ENCODE measurements at regions not wholly inside any gene's neighbourhood (a gene's known extent, or its start where the extent isn't known, plus 50 kb on each side); places are given as distances from the start of the nearest gene placed in this dataset.

GRCh38 chr19:31940396-31940795 is 405.0 kb upstream of the ZNF507 start:
- DNase-seq (ENCODE audit: low spot score) = no peak

- DNase-seq (ENCODE audit: low spot score) = no peak
Observed at GRCh38 chr19:31943191-31943661, 402.2 kb upstream of the ZNF507 start.

DNA sequence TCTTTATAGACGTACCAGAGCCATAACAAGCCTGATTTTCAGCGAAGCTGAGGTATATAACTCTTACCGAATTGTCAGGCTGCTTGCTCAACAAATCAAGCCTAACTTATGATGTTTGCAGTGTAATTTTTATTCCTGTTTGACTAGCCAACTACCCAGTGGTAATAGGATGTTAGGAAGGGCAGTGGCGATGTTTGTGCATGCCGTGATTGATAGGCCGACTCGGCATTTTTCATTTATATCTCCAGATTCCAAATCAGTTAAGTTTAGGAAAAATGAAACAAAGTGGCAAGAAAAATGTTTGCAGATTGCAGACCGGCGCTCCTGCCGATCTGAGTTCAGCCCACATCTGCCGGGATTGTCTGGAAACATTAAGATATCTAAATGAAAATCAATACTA is 401.6 kb upstream of the ZNF507 start:
- no peak for DNase-seq (ENCODE audit: low spot score)

DNA sequence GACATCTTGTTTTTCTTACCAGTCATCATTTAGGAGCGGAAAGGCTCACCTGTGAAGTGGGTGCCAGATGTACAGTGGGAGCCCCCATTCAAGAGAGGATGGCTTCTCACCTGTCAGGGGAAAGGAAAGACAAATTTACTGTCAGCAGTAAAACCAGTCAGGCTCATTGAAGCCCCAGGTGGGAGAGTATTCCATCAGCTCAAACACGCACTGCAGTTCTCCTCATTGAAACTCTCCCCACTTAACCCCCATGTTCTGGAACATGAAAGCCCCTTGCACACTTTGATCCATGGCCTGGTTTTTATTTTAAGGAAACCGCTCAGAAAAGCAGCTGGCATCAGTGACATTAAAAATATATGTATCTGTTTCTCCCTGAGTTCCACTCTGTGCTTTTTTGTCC is 401.1 kb upstream of the ZNF507 start:
- no peak for DNase-seq (ENCODE audit: low spot score)

DNA sequence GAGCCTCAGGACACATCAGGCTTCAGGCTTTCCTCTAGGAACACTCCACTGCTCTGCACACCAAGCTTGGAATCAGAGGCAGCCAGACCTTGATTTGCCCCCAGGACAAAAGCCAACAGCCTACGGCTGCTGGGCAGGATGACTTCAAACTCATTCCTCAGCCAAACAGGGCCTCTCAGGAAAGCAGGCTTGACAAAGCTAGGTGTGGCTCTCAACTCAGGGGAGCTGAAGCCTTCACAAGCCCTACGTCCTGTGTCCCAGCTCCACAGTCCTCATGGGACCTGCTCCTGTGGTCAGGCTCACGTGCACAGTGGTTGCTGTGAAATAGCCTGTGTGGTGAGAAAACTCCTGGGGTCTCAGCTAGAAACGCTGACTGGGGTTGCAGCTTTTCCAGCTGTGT is 398.9 kb upstream of the ZNF507 start:
- DNase-seq (ENCODE audit: low spot score) = no peak

DNA sequence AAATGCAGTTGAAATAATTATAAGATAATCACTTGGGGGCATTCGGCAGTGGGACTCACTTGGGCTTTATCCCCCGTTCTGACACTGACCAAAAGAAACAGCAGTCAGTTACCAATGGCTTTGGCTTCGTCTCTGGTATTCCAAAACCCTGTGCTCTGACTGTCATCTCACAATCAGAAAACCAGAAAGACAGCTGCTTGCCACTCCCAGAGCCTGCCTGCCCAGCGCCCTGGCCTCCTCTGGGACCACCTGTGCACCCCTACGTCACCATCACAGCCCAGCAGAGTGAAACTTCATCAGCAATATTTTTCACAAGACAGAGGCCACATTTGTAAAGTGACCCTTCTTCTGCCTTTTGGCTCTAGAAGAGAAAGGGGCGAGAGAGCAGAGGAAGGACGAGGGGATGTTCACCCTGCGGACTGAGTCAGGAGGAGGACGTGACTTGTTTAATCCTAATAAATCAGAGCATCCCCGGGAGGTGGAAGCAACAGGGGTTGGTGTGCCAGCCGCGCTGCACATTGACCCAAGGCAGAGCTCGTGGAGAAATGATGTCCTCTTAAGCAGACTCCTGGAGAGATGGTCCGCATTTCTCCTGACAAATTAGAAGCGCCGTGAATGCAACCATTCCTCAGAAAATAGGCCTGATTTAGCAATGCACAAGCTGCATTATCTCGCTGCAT is 397.8 kb upstream of the ZNF507 start:
- DNase-seq (ENCODE audit: low spot score) = no peak

GRCh38 chr19:31952693-31953092 is 392.7 kb upstream of the ZNF507 start:
- no peak for DNase-seq (ENCODE audit: low spot score)

GRCh38 chr19:31955061-31955460 is 390.3 kb upstream of the ZNF507 start:
- no peak for DNase-seq (ENCODE audit: low spot score)

GRCh38 chr19:31955884-31956283 is 389.5 kb upstream of the ZNF507 start:
- DNase-seq (ENCODE audit: low spot score) = no peak

DNA sequence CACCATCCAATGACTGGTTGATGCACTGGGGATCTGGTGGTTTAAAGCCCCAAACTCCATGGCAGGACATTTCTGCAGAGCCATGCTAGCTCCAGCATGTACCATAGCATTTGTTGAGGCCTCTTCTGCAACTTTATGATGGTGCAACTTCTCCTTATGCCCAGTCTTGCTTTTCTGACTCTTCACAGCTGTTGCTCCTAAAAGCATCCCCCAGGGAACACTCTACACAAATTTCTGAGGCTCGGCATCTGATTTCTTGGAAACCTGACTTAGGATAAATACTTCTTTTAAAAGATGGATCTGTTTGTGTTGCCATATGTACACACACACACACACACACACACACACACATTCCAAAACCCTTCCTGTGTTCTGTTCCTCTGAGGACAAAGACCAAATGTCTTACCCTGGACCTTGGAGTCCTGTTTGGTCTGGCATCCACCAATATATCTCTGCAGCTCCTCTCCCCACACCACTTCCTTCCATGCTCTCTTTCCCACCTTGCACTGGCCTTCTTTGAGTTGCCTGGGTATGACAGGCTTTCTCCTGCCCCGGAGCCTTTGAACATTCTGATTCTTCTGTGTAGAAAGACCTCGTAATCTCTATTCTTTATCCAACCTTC is 388.5 kb upstream of the ZNF507 start:
- no peak for DNase-seq (ENCODE audit: low spot score)

GRCh38 chr19:31957711-31958110 is 387.7 kb upstream of the ZNF507 start:
- DNase-seq (ENCODE audit: low spot score) = no peak

- no peak for DNase-seq (ENCODE audit: low spot score)
Observed at GRCh38 chr19:31959527-31960018, 385.8 kb upstream of the ZNF507 start.

- DNase-seq (ENCODE audit: low spot score) = no peak
Observed at GRCh38 chr19:31960474-31960873, 384.9 kb upstream of the ZNF507 start.

DNA sequence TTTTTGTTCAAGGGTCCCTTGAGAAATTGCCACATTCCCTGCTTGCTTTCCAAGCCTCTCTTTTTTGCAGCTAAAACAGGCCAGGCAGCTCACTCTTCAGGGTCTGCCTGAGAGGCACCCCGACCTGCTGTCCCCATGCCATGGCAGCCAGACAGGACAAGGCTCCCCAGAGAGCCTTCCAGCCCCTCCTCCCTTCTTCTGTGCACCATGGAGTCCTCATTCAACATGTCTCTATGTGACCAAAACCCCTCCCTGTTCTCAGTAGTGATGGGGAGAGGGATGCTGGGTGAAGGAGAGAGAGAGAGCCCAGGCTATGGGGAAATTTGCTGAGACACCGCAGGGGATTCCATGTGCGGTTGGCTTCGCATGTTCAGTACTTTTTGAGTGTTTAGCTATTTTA is 384.2 kb upstream of the ZNF507 start:
- no peak for DNase-seq (ENCODE audit: low spot score)

DNA sequence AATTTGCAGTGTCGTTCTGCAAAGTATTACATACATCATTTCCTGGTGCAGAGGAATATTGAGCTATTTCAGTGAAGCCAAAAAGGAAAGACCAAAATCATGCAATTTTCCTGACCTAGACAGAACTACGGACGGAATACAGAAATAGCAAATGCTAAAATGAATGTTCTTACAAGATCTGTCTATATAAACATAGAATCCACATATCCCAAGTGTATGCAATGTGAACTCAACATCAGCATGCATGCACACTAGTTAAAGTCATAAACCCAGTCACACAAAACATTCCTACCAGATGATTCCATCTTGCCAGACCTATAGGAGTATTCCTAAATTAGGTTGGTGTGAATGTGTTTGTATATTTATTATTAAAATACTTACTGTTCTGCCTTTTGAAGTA is 383.7 kb upstream of the ZNF507 start:
- no peak for DNase-seq (ENCODE audit: low spot score)

DNA sequence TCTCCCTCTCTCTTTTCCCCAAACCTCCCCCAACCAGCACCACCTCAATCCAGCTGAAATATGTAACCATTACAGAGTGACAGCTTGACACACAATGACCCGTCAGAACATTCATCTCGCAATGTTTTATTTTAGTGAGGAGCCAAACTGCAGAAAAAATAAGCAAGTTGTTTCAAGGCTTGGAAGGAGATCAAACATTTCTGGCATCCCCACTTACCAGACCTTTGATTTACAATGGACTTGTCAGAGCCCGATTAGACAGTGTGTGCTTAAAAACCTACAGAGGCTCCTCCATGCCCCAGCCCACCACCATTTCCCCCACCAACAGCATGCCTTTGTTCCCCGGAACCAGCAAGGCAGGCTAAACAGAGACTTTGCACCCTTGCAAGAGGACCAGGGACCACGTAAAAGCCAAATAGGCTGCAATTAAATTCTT is 382.8 kb upstream of the ZNF507 start:
- DNase-seq (ENCODE audit: low spot score) = no peak

- no peak for DNase-seq (ENCODE audit: low spot score)
Observed at GRCh38 chr19:31963746-31964145, 381.7 kb upstream of the ZNF507 start.

DNA sequence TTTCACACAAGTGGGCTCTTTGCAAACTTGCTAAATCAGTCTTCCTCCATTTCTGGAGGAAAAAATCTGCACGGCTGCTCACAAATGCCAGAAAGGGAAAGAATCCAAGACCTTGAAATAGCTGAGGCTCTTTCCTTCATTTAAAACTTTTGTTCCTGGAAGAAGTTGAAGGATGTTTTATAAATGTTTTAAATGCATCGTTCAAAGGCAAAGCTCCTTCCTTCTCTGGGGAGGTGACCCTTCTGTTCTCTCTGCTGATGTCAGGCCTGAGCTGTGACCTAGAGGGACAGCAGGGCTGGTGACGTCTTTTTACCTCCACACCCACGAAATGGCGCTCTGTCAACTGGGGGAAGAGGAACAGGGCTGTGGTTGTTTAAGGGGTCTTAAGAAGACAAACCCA is 376.4 kb upstream of the ZNF507 start:
- no peak for DNase-seq (ENCODE audit: low spot score)

DNA sequence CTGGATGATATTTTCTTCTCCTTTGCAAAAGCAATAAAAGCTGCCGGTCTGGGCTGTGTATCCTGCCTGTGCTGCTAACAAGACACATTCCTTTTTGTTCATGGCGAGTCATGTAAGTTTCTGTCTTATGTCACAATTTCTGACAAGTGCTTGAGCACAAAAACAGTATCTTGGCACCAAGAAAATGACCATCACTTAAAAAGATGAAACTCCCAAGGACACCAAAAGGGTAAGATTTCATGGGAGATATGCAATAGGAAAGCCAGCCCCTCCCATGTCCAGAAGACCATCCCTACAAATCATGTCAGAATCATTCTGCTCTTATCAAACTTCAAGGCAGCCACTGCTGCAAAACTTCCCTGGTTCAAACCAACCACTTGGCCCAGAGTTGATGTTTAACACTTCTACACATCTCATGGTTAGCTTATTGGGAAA is 375.4 kb upstream of the ZNF507 start:
- no peak for DNase-seq (ENCODE audit: low spot score)

DNA sequence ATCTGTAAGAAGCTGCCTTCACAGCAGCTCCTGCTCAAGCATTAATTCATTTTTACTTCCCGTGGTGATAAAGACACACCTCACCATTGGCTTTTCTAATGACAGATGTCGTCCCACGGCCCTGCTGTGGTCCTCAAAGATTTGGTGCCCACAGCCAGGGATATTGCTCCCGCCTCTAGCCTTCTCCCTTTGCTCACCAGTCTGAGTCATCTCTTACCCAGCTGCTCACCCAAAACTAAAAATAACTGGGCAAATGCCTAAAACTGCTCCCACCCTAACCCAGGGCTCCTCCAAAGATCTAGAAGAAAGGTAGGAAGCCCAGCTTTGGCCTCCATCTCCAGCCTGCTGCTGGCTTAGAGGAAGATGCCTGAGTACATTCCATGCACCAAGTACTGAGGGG is 371.1 kb upstream of the ZNF507 start:
- no peak for DNase-seq (ENCODE audit: low spot score)

GRCh38 chr19:31974941-31975340 is 370.5 kb upstream of the ZNF507 start:
- no peak for DNase-seq (ENCODE audit: low spot score)

- no peak for DNase-seq (ENCODE audit: low spot score)
Observed at GRCh38 chr19:31975461-31975860, 369.9 kb upstream of the ZNF507 start.

DNA sequence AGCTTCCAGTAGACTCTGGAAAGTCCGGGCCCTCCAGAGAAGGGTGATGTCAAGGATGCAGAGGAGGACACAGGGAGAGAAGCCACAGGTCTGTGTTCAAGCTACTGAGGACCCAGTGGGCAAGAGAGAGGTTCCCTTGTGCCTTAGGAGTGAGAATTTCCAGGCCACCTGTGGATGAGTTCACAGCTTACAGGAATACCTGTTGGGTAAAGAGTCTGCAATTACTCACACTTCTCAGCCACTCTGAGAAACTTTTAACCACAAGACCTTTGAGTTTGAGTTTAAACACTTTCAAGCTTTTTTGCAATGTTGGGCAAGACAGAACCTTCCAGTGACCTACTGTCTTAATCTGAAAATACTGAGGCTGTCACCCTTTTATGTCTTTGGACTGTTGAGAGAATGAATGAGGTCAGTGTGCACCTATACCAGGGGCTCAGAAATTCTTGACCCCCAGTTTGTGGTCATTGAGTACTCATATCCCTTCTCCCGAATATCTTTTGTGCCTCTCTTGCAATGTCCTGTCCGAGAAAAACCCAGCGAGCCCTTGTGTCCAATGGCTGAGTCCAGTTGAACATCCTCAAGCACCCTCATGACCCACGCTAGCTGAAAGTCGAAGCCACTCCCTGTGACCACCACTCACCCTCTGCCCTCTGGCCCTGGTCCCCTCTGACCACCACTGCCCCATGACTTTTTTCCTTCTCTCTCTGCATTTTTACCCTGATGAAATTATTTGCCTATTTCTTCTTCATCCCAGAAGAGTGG is 368.5 kb upstream of the ZNF507 start:
- no peak for DNase-seq (ENCODE audit: low spot score)

Measured in mucosa of gallbladder (tissue), 1 donor.